Panc1 (cell line): ENCODE measurements at regions not wholly inside any gene's neighbourhood (a gene's known extent, or its start where the extent isn't known, plus 50 kb on each side); places are given as distances from the start of the nearest gene placed in this dataset.

Experiments used
- ATAC-seq: fragments of 200-7000 bp; cut with Tn5 transposase; 2 replicates; pipeline ENCODE4 v1.9.1; 2020; ENCODE audit warnings: mild to moderate bottlenecking, moderate library complexity
- BruUV-seq: library from RNA; stranded (reverse); fragments of 400-500 nt; replicated peaks from 2 replicates; lab custom pipeline; 2021; lab: Mats Ljungman, UMichigan
- CTCF ChIA-PET: fragments of 300-600 bp; sonication (Branson Sonifier 250); formaldehyde crosslinking; loops from one replicate; lab custom pipeline; 2022; ENCODE audit warnings: antibody characterized with exemption; lab: Charles Lee
- POLR2A ChIA-PET: fragments of 300-600 bp; sonication (Branson Sonifier 250); formaldehyde crosslinking; loops from one replicate; lab custom pipeline; 2022; ENCODE audit warnings: antibody characterized with exemption; lab: Charles Lee
- DNase-seq: peaks from one replicate; pipeline ENCODE4 v3.0.0-alpha.2; 2010; ENCODE audit warnings: low read depth, low spot score
- H3K27ac ChIP-seq: 2 replicates; pipeline ENCODE4 v1.5.1; 2011; ENCODE audit warnings: mild to moderate bottlenecking, low read length, inconsistent platforms
- H3K27me3 ChIP-seq: fragments of 200-500 bp; sonication (Bioruptor generic); 2 replicates; pipeline ENCODE4 v1.6.0; 2014; ENCODE audit warnings: low read length, inconsistent platforms; ENCODE audit not compliant: control insufficient read depth, insufficient read depth
- H3K36me3 ChIP-seq: fragments of 200-500 bp; sonication (Bioruptor generic); 2 replicates; pipeline ENCODE4 v1.5.1; 2014; ENCODE audit warnings: inconsistent platforms, mild to moderate bottlenecking, low read length, moderate library complexity; ENCODE audit not compliant: control insufficient read depth, insufficient read depth
- H3K4me1 ChIP-seq: 2 replicates; pipeline ENCODE4 v1.5.1; 2011; ENCODE audit warnings: inconsistent platforms, mild to moderate bottlenecking, low read length, moderate library complexity; ENCODE audit not compliant: control insufficient read depth, insufficient read depth
- H3K4me3 ChIP-seq, 2 experiments: 2 replicates each; pipeline ENCODE4 v1.5.1; 2011 to 2012; ENCODE audit warnings: low read depth in 2 of 2, low read length in 2 of 2, mild to moderate bottlenecking in 2 of 2, inconsistent platforms in 1 of 2, moderate library complexity in 1 of 2
- H3K9me3 ChIP-seq: fragments of 200-500 bp; sonication (Bioruptor generic); 2 replicates; pipeline ENCODE4 v1.5.1; 2014; ENCODE audit warnings: low read depth, mild to moderate bottlenecking, inconsistent platforms, low read length, moderate library complexity; ENCODE audit not compliant: control insufficient read depth, insufficient read depth
- CTCF ChIP-seq: fragments of 450-650 bp; IDR thresholded peaks from 2 replicates; pipeline ENCODE4 v1.5.1; 2017; ENCODE audit warnings: mild to moderate bottlenecking
- POLR2AphosphoS5 ChIP-seq: IDR thresholded peaks from 2 replicates; pipeline ENCODE4 v1.6.1; 2012; ENCODE audit warnings: mild to moderate bottlenecking, low read depth, low read length, moderate library complexity
- REST ChIP-seq, 2 experiments: IDR thresholded peaks; 2 replicates each; pipeline ENCODE4 v1.6.1; 2011 to 2012; ENCODE audit warnings: low read depth in 2 of 2, control low read depth in 1 of 2, low read length in 1 of 2, mild to moderate bottlenecking in 1 of 2, moderate library complexity in 1 of 2; ENCODE audit not compliant: insufficient read depth in 1 of 2
- SIN3A ChIP-seq: IDR thresholded peaks from 2 replicates; pipeline ENCODE4 v1.6.1; 2012; ENCODE audit warnings: low read depth, mild to moderate bottlenecking, low read length, moderate library complexity, borderline replicate concordance; ENCODE audit not compliant: insufficient read depth
- TCF7L2 ChIP-seq: IDR thresholded peaks from 2 replicates; pipeline ENCODE4 v1.6.1; 2011; ENCODE audit warnings: mild to moderate bottlenecking, low read depth, low read length, inconsistent platforms
- in situ Hi-C: cut with HindIII; loops from 2 replicates; pipeline ENCODE4 v1.10.0; 2016; ENCODE audit warnings: low sequenced_read_pairs, low pct_unique_long_range_greater_than_20kb
- intact Hi-C: fragments of 100-400 bp; cut with micrococcal nuclease; formaldehyde crosslinking; loops from one replicate; pipeline ENCODE4 v1.10.0; 2022; ENCODE audit not compliant: unreplicated experiment

GRCh38 chr1:83561346-83561745 is 437.6 kb downstream of the TTLL7 start:
- ChIA-PET CTCF (no interaction called here), POLR2A (no interaction called here)
- in situ Hi-C loops (no loop called here), intact Hi-C loops (no loop called here)
- H3K27ac ChIP-seq, result no peak overlapping the region
- no peaks in the 10 kb centered on the region for H3K4me1 ChIP-seq
- H3K4me3 ChIP-seq, result no peak overlapping the region
- no peaks in the 10 kb centered on the region for H3K36me3 ChIP-seq
- H3K27me3 ChIP-seq, result no peaks in the 10 kb centered on the region
- no peaks in the 10 kb centered on the region for H3K9me3 ChIP-seq
- no TSS peak for BruUV-seq
- TF ChIP-seq SIN3A (no peak), REST (IDR thresholded peaks at IDR 0.05; ENCODE audit: insufficient read depth in 1 of 2, low read depth in 2 of 2, low read length in 1 of 2) (no peak), TCF7L2 (no peak), CTCF (no peak), POLR2AphosphoS5 (no peak)
- no peak for DNase-seq
- ATAC-seq, result no peak

- no peaks in the 10 kb centered on the region for H3K9me3 ChIP-seq
- ChIA-PET POLR2A (no interaction called here), CTCF (no interaction called here)
- BruUV-seq, result no TSS peak
- no peak for ATAC-seq
- in situ Hi-C loops (no loop called here), intact Hi-C loops (no loop called here)
- no peak overlapping the region for H3K4me3 ChIP-seq
- H3K27ac ChIP-seq, result no peak overlapping the region
- no peaks in the 10 kb centered on the region for H3K36me3 ChIP-seq
- no peak for DNase-seq
- H3K27me3 ChIP-seq, result no peaks in the 10 kb centered on the region
- H3K4me1 ChIP-seq, result no peaks in the 10 kb centered on the region
- no peak for TF ChIP-seq TCF7L2
- no peak for TF ChIP-seq POLR2AphosphoS5
- no peak for TF ChIP-seq CTCF
- TF ChIP-seq REST (IDR thresholded peaks at IDR 0.05; ENCODE audit: insufficient read depth in 1 of 2, low read depth in 2 of 2, low read length in 1 of 2), result no peak
- no peak for TF ChIP-seq SIN3A
These were observed 439.6 kb downstream of the TTLL7 start for GRCh38 chr1:83559129-83559840.
